Body of pancreas (tissue), 4 donors: ENCODE measurements at regions not wholly inside any gene's neighbourhood (a gene's known extent, or its start where the extent isn't known, plus 50 kb on each side); places are given as distances from the start of the nearest gene placed in this dataset.

Experiments
- ATAC-seq: fragments of 150-250 bp; one replicate; pipeline ENCODE4 v1.9.1; 2016
- DNase-seq, 4 donors: peaks; one replicate each; pipeline ENCODE4 v3.0.0-alpha.2; 2019
- H3K27ac ChIP-seq, 4 donors: fragments of 200-600 bp; sonication (generic); 1 replicate in 3 of 4; 2 replicates in 1 of 4; pipeline versions ENCODE4 v1.5.1 to v1.6.1; 2016 to 2019; ENCODE audit warnings: mild to moderate bottlenecking in 1 of 4, mixed read lengths in 1 of 4, moderate library complexity in 1 of 4
- H3K27me3 ChIP-seq, 2 donors: fragments of 200-600 bp; sonication (generic); one replicate each; pipeline ENCODE4 v1.6.0; 2016; ENCODE audit warnings: mild to moderate bottlenecking in 1 of 2
- H3K36me3 ChIP-seq, 2 donors: fragments of 200-600 bp; sonication (generic); replicated peaks in 1 of 2; 2 replicates each; pipeline ENCODE4 v1.5.1; 2016; ENCODE audit warnings: low read depth in 2 of 2; ENCODE audit not compliant: insufficient read depth in 1 of 2
- H3K4me1 ChIP-seq: fragments of 200-600 bp; sonication (generic); one replicate; pipeline ENCODE4 v1.6.0; 2016
- H3K4me3 ChIP-seq, 2 donors: fragments of 200-600 bp; sonication (generic); 1 replicate in 1 of 2; 2 replicates in 1 of 2; pipeline ENCODE4 v1.5.1; 2016 to 2019
- H3K9me3 ChIP-seq, 3 donors: fragments of 200-600 bp; sonication (generic); 1 replicate in 2 of 3; 2 replicates in 1 of 3; pipeline ENCODE4 v1.5.1; 2016
- POLR2A ChIP-seq, 3 donors: fragments of 450-650 bp; IDR thresholded peaks; one replicate each; pipeline ENCODE4 v1.6.1; 2016; ENCODE audit warnings: antibody characterized with exemption in 3 of 3, mild to moderate bottlenecking in 2 of 3
- WGBS, 2 donors: methylation state at CpG; one replicate each; pipeline ENCODE4 v1.1.5; 2017; 5-methylcytosine and 5-hydroxymethylcytosine counted together
- intact Hi-C: fragments of 100-400 bp; cut with DNase I; formaldehyde crosslinking; loops from one replicate; pipeline ENCODE4 v1.15.1; 2023
- TF ChIP-seq, protein P1 (sequence below), 7 experiments: fragments of 450-650 bp in 4 of 7; fragments of 200-600 bp in 3 of 7; sonication (generic) in 3 of 7; IDR thresholded peaks; one replicate each; pipeline ENCODE4 v1.5.1; 2016 to 2019; ENCODE audit warnings: antibody characterized with exemption in 7 of 7

DNA sequence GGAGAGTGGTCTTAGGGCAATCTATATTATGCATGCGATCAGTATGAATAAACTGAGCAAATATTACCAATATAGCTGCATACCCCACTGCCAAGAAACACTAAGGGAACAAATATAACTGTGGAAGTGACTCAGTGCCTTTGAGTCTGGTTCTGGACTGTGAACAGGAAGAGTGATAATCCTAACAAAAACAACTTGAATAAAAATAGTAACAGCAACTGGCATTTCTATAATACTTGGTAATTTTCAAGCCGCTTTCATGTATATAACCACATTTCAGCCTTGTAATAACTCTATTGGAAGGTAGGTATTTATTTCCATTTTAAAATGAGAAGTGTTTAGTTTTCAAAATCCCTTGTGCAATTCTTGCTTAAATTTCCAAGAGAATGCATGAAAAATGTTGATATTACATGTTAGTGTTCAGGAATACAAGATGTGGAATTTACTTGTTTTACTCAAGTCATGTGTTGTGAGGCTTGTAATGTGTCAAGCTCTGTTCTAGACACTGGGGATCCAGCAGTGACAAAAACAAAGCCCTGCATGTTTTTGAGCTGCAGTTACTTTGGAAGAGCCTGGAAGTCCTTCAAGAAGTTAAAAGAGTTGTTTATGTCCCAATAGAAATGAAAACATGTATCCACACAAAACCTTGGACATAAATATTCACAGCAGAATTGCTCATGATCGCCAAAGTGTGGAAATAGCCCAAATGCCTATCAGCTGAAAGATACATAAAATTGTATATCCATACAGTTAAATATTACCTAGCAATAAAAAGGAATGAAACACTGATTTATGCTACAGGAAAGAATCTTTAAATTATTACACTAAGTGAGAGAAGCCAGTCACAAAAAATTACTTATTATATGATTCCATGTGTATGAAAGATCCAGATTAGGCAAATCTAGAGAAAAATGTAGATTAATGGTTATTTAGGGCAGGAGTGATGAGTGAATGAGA lies 338.1 kb upstream of the TMEM132C start:
- Histone ChIP-seq H3K4me3 (no peak overlapping the region), H3K27me3 (no peaks in the 10 kb centered on the region), H3K36me3 (no peaks in the 10 kb centered on the region), H3K27ac (no peak overlapping the region), H3K4me1 (no peaks in the 10 kb centered on the region), H3K9me3 (no peaks in the 10 kb centered on the region)
- no peak for ATAC-seq
- DNase-seq, result no peak
- TF ChIP-seq, protein P1, sequence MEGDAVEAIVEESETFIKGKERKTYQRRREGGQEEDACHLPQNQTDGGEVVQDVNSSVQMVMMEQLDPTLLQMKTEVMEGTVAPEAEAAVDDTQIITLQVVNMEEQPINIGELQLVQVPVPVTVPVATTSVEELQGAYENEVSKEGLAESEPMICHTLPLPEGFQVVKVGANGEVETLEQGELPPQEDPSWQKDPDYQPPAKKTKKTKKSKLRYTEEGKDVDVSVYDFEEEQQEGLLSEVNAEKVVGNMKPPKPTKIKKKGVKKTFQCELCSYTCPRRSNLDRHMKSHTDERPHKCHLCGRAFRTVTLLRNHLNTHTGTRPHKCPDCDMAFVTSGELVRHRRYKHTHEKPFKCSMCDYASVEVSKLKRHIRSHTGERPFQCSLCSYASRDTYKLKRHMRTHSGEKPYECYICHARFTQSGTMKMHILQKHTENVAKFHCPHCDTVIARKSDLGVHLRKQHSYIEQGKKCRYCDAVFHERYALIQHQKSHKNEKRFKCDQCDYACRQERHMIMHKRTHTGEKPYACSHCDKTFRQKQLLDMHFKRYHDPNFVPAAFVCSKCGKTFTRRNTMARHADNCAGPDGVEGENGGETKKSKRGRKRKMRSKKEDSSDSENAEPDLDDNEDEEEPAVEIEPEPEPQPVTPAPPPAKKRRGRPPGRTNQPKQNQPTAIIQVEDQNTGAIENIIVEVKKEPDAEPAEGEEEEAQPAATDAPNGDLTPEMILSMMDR (IDR thresholded peaks at IDR 0.05), result no peak
- no peak for TF ChIP-seq POLR2A (IDR thresholded peaks at IDR 0.05)
- WGBS, 2 donors, result 56 to 60% methylated on average over 3 of the region's 3 CpGs
- intact Hi-C loops, result no loop called here

DNA sequence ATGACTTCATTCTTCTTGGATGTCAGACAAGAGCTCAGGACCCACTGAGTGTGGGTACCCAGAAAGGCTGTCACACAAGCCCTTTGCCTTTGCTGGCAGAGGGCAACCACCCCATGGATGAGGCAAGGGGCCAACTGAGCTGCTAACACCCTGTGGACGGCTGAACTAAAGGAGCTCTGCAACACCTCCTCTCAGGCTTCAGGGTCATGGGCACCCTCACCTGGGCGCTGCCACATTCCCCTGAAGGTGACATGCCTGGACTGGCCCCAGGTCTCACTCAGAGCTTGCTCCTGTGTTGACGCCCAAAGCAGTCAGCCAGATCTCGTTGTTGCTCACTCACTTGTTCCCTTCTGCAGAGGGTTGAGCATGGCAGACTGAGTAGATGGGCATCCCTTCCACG lies 336.8 kb upstream of the TMEM132C start:
- 27 to 46% methylated on average over 4 to 5 of the region's 5 CpGs for WGBS, 2 donors
- DNase-seq, result no peak
- Histone ChIP-seq H3K4me3 (no peak overlapping the region), H3K27me3 (no peaks in the 10 kb centered on the region), H3K4me1 (no peaks in the 10 kb centered on the region), H3K27ac (no peak overlapping the region), H3K9me3 (no peaks in the 10 kb centered on the region), H3K36me3 (no peaks in the 10 kb centered on the region)
- ATAC-seq, result no peak
- intact Hi-C loops, result no loop called here
- TF ChIP-seq, protein P1 (IDR thresholded peaks at IDR 0.05), result no peak
- TF ChIP-seq POLR2A (IDR thresholded peaks at IDR 0.05), result no peak

DNA sequence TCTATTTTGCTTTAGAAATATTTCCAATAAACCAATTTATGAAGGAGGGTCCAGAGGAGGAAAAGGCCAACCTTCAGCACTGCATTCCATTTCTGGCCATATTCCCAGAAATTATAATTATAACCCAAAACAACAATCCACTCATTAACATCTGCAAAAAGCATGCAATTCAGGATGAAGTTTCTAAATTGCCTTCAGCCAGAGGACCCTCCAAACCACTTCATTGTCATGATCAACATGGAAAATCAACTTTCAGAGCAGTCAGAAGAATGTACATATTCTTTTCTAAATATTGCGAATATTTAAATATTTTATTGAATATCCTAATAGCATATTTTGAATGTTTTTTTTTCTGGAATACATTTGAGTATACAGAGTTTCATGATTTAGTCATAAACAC lies 332.6 kb upstream of the TMEM132C start:
- ATAC-seq, result no peak
- no peaks in the 10 kb centered on the region for H3K9me3 ChIP-seq
- no peak overlapping the region for H3K27ac ChIP-seq
- DNase-seq, result no peak
- intact Hi-C loops, result no loop called here
- WGBS, 2 donors, result 73 to 75% methylated on average over 1 of the region's 1 CpG
- no peaks in the 10 kb centered on the region for H3K27me3 ChIP-seq
- TF ChIP-seq POLR2A (IDR thresholded peaks at IDR 0.05), result no peak
- TF ChIP-seq, protein P1 (IDR thresholded peaks at IDR 0.05), result no peak
- H3K4me1 ChIP-seq, result no peaks in the 10 kb centered on the region
- no peak overlapping the region for H3K4me3 ChIP-seq
- H3K36me3 ChIP-seq, result no peaks in the 10 kb centered on the region

DNA sequence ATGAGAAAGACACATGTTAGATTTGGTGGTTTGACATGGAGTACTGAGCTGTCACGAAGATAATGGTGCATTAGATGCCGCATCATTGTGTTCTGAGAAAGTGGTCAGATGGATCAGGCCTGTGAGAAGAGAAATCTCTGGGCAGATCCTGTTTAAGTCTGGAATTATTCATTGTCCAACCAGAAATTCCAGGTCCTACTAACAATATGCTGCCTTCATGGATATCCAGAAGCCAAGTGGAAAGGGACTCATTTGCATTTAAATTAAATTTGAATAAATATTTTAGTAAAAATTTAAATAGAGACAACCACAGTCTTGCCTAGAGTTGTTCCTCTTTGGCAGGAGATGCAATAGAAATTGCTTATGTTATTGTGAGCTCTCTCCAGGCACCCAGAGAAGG lies 330.5 kb upstream of the TMEM132C start:
- Histone ChIP-seq H3K27me3 (no peaks in the 10 kb centered on the region), H3K4me3 (no peak overlapping the region), H3K27ac (no peak overlapping the region), H3K36me3 (no peaks in the 10 kb centered on the region), H3K4me1 (no peaks in the 10 kb centered on the region), H3K9me3 (no peaks in the 10 kb centered on the region)
- TF ChIP-seq, protein P1 (IDR thresholded peaks at IDR 0.05), result no peak
- TF ChIP-seq POLR2A (IDR thresholded peaks at IDR 0.05), result no peak
- intact Hi-C loops, result no loop called here
- ATAC-seq (no peak), DNase-seq (no peak)
- 51 to 54% methylated on average over 2 of the region's 2 CpGs for WGBS, 2 donors

DNA sequence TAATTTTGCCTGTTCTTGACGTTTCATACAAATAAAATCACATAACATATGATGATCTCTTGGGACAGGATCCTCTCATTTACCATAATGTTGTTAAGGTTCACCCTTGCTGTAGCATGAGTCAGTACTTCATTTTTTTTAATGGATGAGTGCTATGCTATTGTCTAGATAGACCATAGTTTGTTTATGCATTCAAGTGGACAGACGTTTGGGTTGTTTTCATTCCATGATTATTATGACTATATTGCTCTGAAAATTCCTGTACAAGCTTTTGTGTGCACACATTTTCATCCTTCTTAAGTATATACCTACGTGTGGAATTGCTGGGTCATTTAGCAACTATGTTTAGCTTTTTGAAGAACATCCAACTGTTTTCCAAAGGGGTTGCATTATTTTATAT lies 325.6 kb upstream of the TMEM132C start:
- Histone ChIP-seq H3K4me1 (no peaks in the 10 kb centered on the region), H3K27ac (no peak overlapping the region), H3K9me3 (no peaks in the 10 kb centered on the region), H3K36me3 (no peaks in the 10 kb centered on the region), H3K4me3 (no peak overlapping the region), H3K27me3 (no peaks in the 10 kb centered on the region)
- intact Hi-C loops, result no loop called here
- WGBS, 2 donors, result 30 to 34% methylated on average over 3 of the region's 3 CpGs
- TF ChIP-seq, protein P1 (IDR thresholded peaks at IDR 0.05), result no peak
- ATAC-seq, result no peak
- no peak for DNase-seq
